Spleen (tissue), 11 donors: ENCODE measurements at regions not wholly inside any gene's neighbourhood (a gene's known extent, or its start where the extent isn't known, plus 50 kb on each side); places are given as distances from the start of the nearest gene placed in this dataset.
A peak's percentile ranks its signal among the peaks of the same experiment; 100 is the strongest.

Source experiments
- DNase-seq: peaks from one replicate; pipeline ENCODE4 v3.0.0-alpha.2; 2020
- H3K27ac ChIP-seq, 8 donors: fragments of 200-600 bp; sonication (generic) in 7 of 8; 1 replicate in 4 of 8; 2 replicates in 4 of 8; pipeline versions ENCODE4 v1.5.0 to v1.8.0; 2016 to 2021; ENCODE audit warnings: inconsistent platforms in 4 of 8, mild to moderate bottlenecking in 4 of 8, moderate library complexity in 1 of 8
- H3K27me3 ChIP-seq, 7 donors: fragments of 200-600 bp; sonication (generic) in 6 of 7; replicated peaks in 1 of 7; 1 replicate in 4 of 7; 2 replicates in 3 of 7; pipeline versions ENCODE4 v1.5.0 to v1.8.0; 2016 to 2021; ENCODE audit warnings: inconsistent platforms in 3 of 7, mild to moderate bottlenecking in 1 of 7
- H3K36me3 ChIP-seq, 6 donors: fragments of 200-600 bp; sonication (generic) in 5 of 6; 1 replicate in 4 of 6; 2 replicates in 2 of 6; pipeline versions ENCODE4 v1.5.0 to v1.8.0; 2016 to 2021; ENCODE audit warnings: inconsistent platforms in 2 of 6
- H3K4me1 ChIP-seq, 6 donors: fragments of 200-600 bp; sonication (generic) in 5 of 6; 1 replicate in 3 of 6; 2 replicates in 3 of 6; pipeline versions ENCODE4 v1.5.0 to v1.8.0; 2016 to 2021; ENCODE audit warnings: inconsistent platforms in 3 of 6
- H3K4me3 ChIP-seq, 8 donors: fragments of 200-600 bp; sonication (generic) in 7 of 8; 1 replicate in 4 of 8; 2 replicates in 4 of 8; pipeline versions ENCODE4 v1.5.0 to v1.8.0; 2016 to 2021; ENCODE audit warnings: inconsistent platforms in 4 of 8, mild to moderate bottlenecking in 4 of 8, moderate library complexity in 2 of 8
- H3K9me3 ChIP-seq, 8 donors: fragments of 200-600 bp; sonication (generic) in 7 of 8; 1 replicate in 4 of 8; 2 replicates in 4 of 8; pipeline versions ENCODE4 v1.5.0 to v1.8.0; 2016 to 2021; ENCODE audit warnings: inconsistent platforms in 4 of 8
- CTCF ChIP-seq, 11 experiments: fragments of 200-600 bp in 7 of 11; fragments of 450-650 bp in 4 of 11; sonication (generic) in 4 of 11; IDR thresholded peaks in 8 of 11; conservative IDR thresholded peaks in 3 of 11; 1 replicate in 7 of 11; 2 replicates in 4 of 11; pipeline versions ENCODE4 v1.4.0 to v1.8.0; 2016 to 2021; ENCODE audit warnings: antibody characterized with exemption in 11 of 11, inconsistent platforms in 4 of 11, mild to moderate bottlenecking in 1 of 11
- POLR2A ChIP-seq, 3 donors: fragments of 450-650 bp; IDR thresholded peaks; one replicate each; pipeline ENCODE4 v1.5.1; 2017; ENCODE audit warnings: antibody characterized with exemption in 3 of 3, mild to moderate bottlenecking in 1 of 3
- POLR2AphosphoS5 ChIP-seq, 3 donors: sonication (generic); formaldehyde crosslinking; IDR thresholded peaks; one replicate each; pipeline ENCODE4 v1.5.1; 2017; ENCODE audit warnings: antibody characterized with exemption in 3 of 3
- WGBS, 5 donors: extraction: QIAGEN DNeasy Blood & Tissue Kit in 3 of 5; methylation state at CpG; one replicate each; pipeline versions ENCODE4 v1.1.5 to v1.1.7; 2013 to 2018; 5-methylcytosine and 5-hydroxymethylcytosine counted together
- intact Hi-C: fragments of 100-400 bp; cut with DNase I; formaldehyde crosslinking; loops from one replicate; pipeline ENCODE4 v1.15.0; 2023; ENCODE audit warnings: low total_unique reads
- donor health status: healthy with polysubstance abuse.
- donor health status: DM: no; HTN: no; CAD: no; lungs with moderate emphysema.
- donor health status: DM: no; HTN: no; CAD: no.
- donor health status: Bipolar disorder and iron deficiency.
- donor health status: healthy.
- donor health status: DM: no; HTN: no; CAD: no.
- donor health status: DM: yes; HTN: yes; CAD: no.

- Histone ChIP-seq H3K27ac (no peak overlapping the region), H3K4me1 (no peaks in the 10 kb centered on the region), H3K27me3 (no peaks in the 10 kb centered on the region), H3K36me3 (no peaks in the 10 kb centered on the region), H3K9me3 (peaks cover 0 to under 1% (median 0%) of the 10 kb centered on the region in 8 donors), H3K4me3 (no peak overlapping the region)
- WGBS, 5 donors = 79 to 95% (median 85%) methylated on average over 1 of the region's 1 CpG
- DNase-seq = no peak
- TF ChIP-seq CTCF (IDR thresholded peaks at IDR 0.05 in 8 of 11, conservative IDR thresholded peaks at IDR 0.05 in 3 of 11) (no peak), POLR2A (IDR thresholded peaks at IDR 0.05) (no peak), POLR2AphosphoS5 (IDR thresholded peaks at IDR 0.05) (no peak)
- intact Hi-C loops = no loop called here
These were observed 571.0 kb downstream of the RNF144B start for GRCh38 chr6:18958146-18958545.

GRCh38 chr6:18961566-18961965 is 574.4 kb downstream of the RNF144B start:
- no peaks in the 10 kb centered on the region for H3K27me3 ChIP-seq
- 52 to 65% (median 62%) methylated on average over 2 of the region's 2 CpGs for WGBS, 5 donors
- no peak overlapping the region for H3K4me3 ChIP-seq
- no peaks in the 10 kb centered on the region for H3K36me3 ChIP-seq
- TF ChIP-seq POLR2AphosphoS5 (IDR thresholded peaks at IDR 0.05) (no peak), POLR2A (IDR thresholded peaks at IDR 0.05) (no peak), CTCF (IDR thresholded peaks at IDR 0.05 in 8 of 11, conservative IDR thresholded peaks at IDR 0.05 in 3 of 11) (no peak)
- no peaks in the 10 kb centered on the region for H3K4me1 ChIP-seq
- no peak for DNase-seq
- H3K27ac ChIP-seq = no peak overlapping the region
- peaks cover 0 to 7% (median 0%) of the 10 kb centered on the region in 8 donors for H3K9me3 ChIP-seq
- intact Hi-C loops = no loop called here

- no peaks in the 10 kb centered on the region for H3K4me1 ChIP-seq
- intact Hi-C loops = no loop called here
- H3K27me3 ChIP-seq = no peaks in the 10 kb centered on the region
- TF ChIP-seq POLR2AphosphoS5 (IDR thresholded peaks at IDR 0.05) (no peak), POLR2A (IDR thresholded peaks at IDR 0.05) (no peak), CTCF (IDR thresholded peaks at IDR 0.05 in 8 of 11, conservative IDR thresholded peaks at IDR 0.05 in 3 of 11) (no peak)
- no peak overlapping the region for H3K4me3 ChIP-seq
- 82 to 89% (median 86%) methylated on average over 4 of the region's 4 CpGs for WGBS, 5 donors
- no peaks in the 10 kb centered on the region for H3K36me3 ChIP-seq
- H3K9me3 ChIP-seq = peaks cover 0 to 7% (median 0%) of the 10 kb centered on the region in 8 donors
- DNase-seq = no peak
- H3K27ac ChIP-seq = no peak overlapping the region
These were observed 575.3 kb downstream of the RNF144B start for GRCh38 chr6:18962361-18962905.

- WGBS, 5 donors = 84 to 95% (median 91%) methylated on average over 3 of the region's 3 CpGs
- no peaks in the 10 kb centered on the region for H3K36me3 ChIP-seq
- peaks cover 0 to 7% (median 0%) of the 10 kb centered on the region in 8 donors for H3K9me3 ChIP-seq
- H3K27ac ChIP-seq = no peak overlapping the region
- H3K4me3 ChIP-seq = no peak overlapping the region
- no peaks in the 10 kb centered on the region for H3K27me3 ChIP-seq
- no peaks in the 10 kb centered on the region for H3K4me1 ChIP-seq
- intact Hi-C loops = no loop called here
- TF ChIP-seq CTCF (IDR thresholded peaks at IDR 0.05 in 8 of 11, conservative IDR thresholded peaks at IDR 0.05 in 3 of 11) (no peak), POLR2AphosphoS5 (IDR thresholded peaks at IDR 0.05) (no peak), POLR2A (IDR thresholded peaks at IDR 0.05) (no peak)
- DNase-seq = peak; percentile 42
These were observed 576.3 kb downstream of the RNF144B start for GRCh38 chr6:18963439-18963838.
